ENCODE measurements at regions not wholly inside any gene's neighbourhood (a gene's known extent, or its start where the extent isn't known, plus 50 kb on each side); places are given as distances from the start of the nearest gene placed in this dataset.
A peak's percentile ranks its signal among the peaks of the same experiment; 100 is the strongest.
"Not testable (repeated sequence)": the region's sequence is repeated elsewhere in the genome, so short reads cannot be mapped to it uniquely, and the experiment has no call there.

DNA sequence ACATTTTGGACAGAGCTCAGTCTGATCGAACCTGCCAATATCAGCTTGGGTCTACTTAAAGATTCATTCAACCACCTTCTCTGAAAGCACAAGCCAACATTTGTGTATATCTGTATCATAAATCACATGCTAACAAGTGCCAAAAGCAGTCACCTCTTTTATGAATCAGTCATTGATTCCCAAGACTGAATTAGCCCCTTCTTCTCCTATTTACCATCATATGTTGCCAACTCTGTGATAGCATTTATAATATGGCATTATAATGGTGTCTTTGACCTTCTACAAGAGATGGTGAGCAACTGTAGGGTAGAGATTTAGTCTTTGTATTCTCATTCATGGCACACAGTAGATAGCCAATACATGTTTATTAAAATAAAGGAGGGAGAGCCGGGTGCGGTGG, 61.4 kb downstream of the DDX53 start:
- no peak overlapping the region for H3K27ac ChIP-seq (ENCODE audit: low read depth in 2 of 2, low read length in 1 of 2)
- H3K9me3 ChIP-seq (ENCODE audit: control insufficient read depth in 2 of 2, insufficient read depth in 1 of 2, low read depth in 1 of 2, low read length in 1 of 2) = no peaks in the 10 kb centered on the region
- H3K4me1 ChIP-seq (ENCODE audit: control insufficient read depth in 2 of 2, insufficient read depth in 2 of 2, low read length in 1 of 2) = no peaks in the 10 kb centered on the region
- WGBS, 2 donors = 95 to 98% methylated on average over 3 of the region's 3 CpGs
- H3K4me3 ChIP-seq (ENCODE audit: low read depth in 1 of 2, low read length in 2 of 2) = no peak overlapping the region
- H3K27me3 ChIP-seq (ENCODE audit: control insufficient read depth in 1 of 2, insufficient read depth in 2 of 2, low read length in 2 of 2) = no peaks in the 10 kb centered on the region
- H3K36me3 ChIP-seq (ENCODE audit: control insufficient read depth in 2 of 2, insufficient read depth in 2 of 2, low read length in 1 of 2) = no peaks in the 10 kb centered on the region

DNA sequence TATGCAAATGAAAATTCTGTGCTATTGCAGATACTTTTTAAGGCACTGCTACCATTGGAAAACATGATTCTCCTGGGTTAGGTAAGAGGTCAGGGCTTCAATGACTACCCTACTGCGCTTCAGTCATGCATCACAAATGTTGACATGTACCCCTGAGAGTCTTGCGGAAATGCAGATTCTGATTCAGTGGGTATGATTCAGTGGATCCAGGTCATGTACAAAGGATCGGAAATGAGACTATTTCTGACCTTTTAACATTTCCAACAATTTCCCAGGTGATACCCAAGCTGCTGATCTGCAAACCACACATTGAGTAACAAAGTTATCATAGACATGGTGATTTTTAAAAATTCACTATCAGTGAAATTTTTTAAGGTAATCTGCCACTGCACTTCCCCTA, 62.6 kb downstream of the DDX53 start:
- Histone ChIP-seq H3K27ac (ENCODE audit: low read depth in 2 of 2, low read length in 1 of 2) (no peak overlapping the region), H3K36me3 (ENCODE audit: control insufficient read depth in 2 of 2, insufficient read depth in 2 of 2, low read length in 1 of 2) (no peaks in the 10 kb centered on the region), H3K4me3 (ENCODE audit: low read depth in 1 of 2, low read length in 2 of 2) (no peak overlapping the region), H3K27me3 (ENCODE audit: control insufficient read depth in 1 of 2, insufficient read depth in 2 of 2, low read length in 2 of 2) (no peaks in the 10 kb centered on the region), H3K4me1 (ENCODE audit: control insufficient read depth in 2 of 2, insufficient read depth in 2 of 2, low read length in 1 of 2) (no peaks in the 10 kb centered on the region), H3K9me3 (ENCODE audit: control insufficient read depth in 2 of 2, insufficient read depth in 1 of 2, low read depth in 1 of 2, low read length in 1 of 2) (peaks cover 0 to 3% of the 10 kb centered on the region in 2 donors)
- 80 to 92% methylated on average over 3 of the region's 3 CpGs for WGBS, 2 donors

DNA sequence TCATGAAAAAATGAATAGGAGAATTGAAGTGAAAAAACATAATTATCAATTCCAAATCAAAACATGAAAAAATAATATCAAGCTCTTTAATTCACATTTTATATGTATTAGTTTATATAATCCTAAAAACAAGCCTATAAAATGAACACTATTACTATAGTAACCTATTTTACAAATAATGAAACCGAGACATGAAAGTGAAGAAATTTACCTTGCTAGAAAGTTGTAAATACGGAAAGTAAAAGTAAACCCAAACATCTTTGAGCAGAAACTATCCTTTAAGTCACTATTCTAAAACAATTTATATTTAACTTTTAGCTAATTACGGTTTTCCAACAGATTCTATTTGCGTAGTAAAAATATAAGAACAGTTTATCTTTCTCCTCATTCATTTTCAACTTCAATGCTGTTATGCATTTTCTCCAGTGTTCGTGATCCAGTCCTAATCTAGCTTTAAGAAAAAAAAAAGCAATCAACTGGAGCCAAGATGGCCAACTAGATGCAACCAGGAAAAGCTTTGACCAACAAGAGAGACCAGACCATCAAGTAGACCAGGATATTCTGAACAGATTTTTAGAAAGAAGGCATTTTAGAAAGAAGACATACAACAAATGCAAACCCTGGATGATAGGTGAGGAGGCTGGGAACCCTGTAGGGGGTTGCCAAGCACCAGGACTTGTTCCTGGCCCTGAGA, 67.0 kb downstream of the DDX53 start:
- Histone ChIP-seq H3K27ac (ENCODE audit: low read depth in 2 of 2, low read length in 1 of 2) (no peak overlapping the region), H3K27me3 (ENCODE audit: control insufficient read depth in 1 of 2, insufficient read depth in 2 of 2, low read length in 2 of 2) (no peaks in the 10 kb centered on the region), H3K36me3 (ENCODE audit: control insufficient read depth in 2 of 2, insufficient read depth in 2 of 2, low read length in 1 of 2) (no peaks in the 10 kb centered on the region), H3K4me3 (ENCODE audit: low read depth in 1 of 2, low read length in 2 of 2) (no peak overlapping the region), H3K9me3 (ENCODE audit: control insufficient read depth in 2 of 2, insufficient read depth in 1 of 2, low read depth in 1 of 2, low read length in 1 of 2) (peaks cover 0 to 7% of the 10 kb centered on the region in 2 donors), H3K4me1 (ENCODE audit: control insufficient read depth in 2 of 2, insufficient read depth in 2 of 2, low read length in 1 of 2) (no peaks in the 10 kb centered on the region)
- WGBS, 2 donors = 83 to 89% methylated on average over 5 of the region's 5 CpGs

DNA sequence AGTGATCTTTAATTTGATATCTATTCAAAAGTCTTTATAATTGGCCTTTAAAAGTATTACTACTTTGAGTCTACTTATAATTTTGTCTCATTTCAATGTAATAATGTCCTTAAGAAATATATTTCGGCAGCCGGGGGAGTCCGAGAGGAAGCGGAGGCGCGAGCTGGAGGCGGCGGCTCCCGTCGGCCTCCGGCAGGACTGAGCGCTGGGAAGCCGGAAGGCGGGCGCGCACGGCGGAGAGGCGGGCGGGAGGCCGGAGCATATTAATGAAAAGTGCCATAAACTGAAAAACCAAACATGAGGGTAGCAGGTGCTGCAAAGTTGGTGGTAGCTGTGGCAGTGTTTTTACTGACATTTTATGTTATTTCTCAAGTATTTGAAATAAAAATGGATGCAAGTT, 75.7 kb downstream of the DDX53 start:
- not testable (repeated sequence) for H3K4me1 ChIP-seq (ENCODE audit: control insufficient read depth in 2 of 2, insufficient read depth in 2 of 2, low read length in 1 of 2); H3K27ac ChIP-seq (ENCODE audit: low read depth in 2 of 2, low read length in 1 of 2); H3K9me3 ChIP-seq (ENCODE audit: control insufficient read depth in 2 of 2, insufficient read depth in 1 of 2, low read depth in 1 of 2, low read length in 1 of 2); H3K27me3 ChIP-seq (ENCODE audit: control insufficient read depth in 1 of 2, insufficient read depth in 2 of 2, low read length in 2 of 2); H3K36me3 ChIP-seq (ENCODE audit: control insufficient read depth in 2 of 2, insufficient read depth in 2 of 2, low read length in 1 of 2)
- 96 to 98% methylated on average over 21 of the region's 21 CpGs for WGBS, 2 donors
- peak overlapping the region in 1 of 2 donors; percentile 33 for H3K4me3 ChIP-seq (ENCODE audit: low read depth in 1 of 2, low read length in 2 of 2)

DNA sequence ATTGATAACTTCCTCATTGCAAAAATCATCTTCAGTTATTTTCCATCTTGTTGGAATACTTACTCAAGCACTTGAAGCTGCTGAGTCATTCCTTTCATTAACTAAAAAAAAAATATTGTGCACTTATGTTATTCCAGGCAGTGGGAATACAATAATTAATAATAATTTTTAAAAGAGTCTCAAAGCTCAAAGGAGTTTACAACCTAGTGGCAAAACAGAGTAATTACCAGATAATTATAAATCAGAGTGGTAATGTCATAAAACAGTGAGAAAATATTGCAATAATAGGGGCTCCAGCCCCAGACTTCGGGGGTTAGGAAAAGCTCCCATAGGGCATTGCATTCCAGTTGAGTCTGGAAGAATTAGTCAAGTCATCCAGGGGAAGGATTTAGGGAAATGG, 79.6 kb downstream of the DDX53 start:
- Histone ChIP-seq H3K4me3 (ENCODE audit: low read depth in 1 of 2, low read length in 2 of 2) (no peak overlapping the region), H3K27me3 (ENCODE audit: control insufficient read depth in 1 of 2, insufficient read depth in 2 of 2, low read length in 2 of 2) (no peaks in the 10 kb centered on the region), H3K36me3 (ENCODE audit: control insufficient read depth in 2 of 2, insufficient read depth in 2 of 2, low read length in 1 of 2) (no peaks in the 10 kb centered on the region), H3K27ac (ENCODE audit: low read depth in 2 of 2, low read length in 1 of 2) (no peak overlapping the region), H3K9me3 (ENCODE audit: control insufficient read depth in 2 of 2, insufficient read depth in 1 of 2, low read depth in 1 of 2, low read length in 1 of 2) (no peaks in the 10 kb centered on the region), H3K4me1 (ENCODE audit: control insufficient read depth in 2 of 2, insufficient read depth in 2 of 2, low read length in 1 of 2) (no peaks in the 10 kb centered on the region)
- WGBS, 2 donors = 85 to 86% methylated on average over 1 of the region's 1 CpG

DNA sequence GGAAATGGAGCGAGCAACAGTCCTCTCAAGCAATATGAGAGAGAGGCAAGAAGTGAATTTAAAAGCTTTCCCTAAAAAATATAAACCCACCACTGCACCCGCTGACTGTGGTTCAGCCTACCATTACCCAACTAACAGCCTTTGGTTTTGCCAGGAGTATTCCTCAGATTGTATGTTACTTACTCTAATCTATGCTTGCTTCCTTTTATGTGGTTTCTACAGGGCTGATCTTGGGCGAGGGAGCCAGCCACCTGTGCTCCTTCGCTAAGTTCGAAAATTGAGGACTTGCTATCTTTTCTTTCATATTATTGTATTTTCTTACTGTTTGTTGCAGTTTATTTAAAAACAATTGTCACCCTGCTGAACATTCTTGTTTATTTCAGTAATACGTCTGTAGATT, 101.1 kb downstream of the DDX53 start:
- Histone ChIP-seq H3K4me1 (ENCODE audit: control insufficient read depth in 2 of 2, insufficient read depth in 2 of 2, low read length in 1 of 2) (no peaks in the 10 kb centered on the region), H3K27ac (ENCODE audit: low read depth in 2 of 2, low read length in 1 of 2) (no peak overlapping the region), H3K9me3 (ENCODE audit: control insufficient read depth in 2 of 2, insufficient read depth in 1 of 2, low read depth in 1 of 2, low read length in 1 of 2) (no peaks in the 10 kb centered on the region), H3K4me3 (ENCODE audit: low read depth in 1 of 2, low read length in 2 of 2) (no peak overlapping the region), H3K27me3 (ENCODE audit: control insufficient read depth in 1 of 2, insufficient read depth in 2 of 2, low read length in 2 of 2) (no peaks in the 10 kb centered on the region), H3K36me3 (ENCODE audit: control insufficient read depth in 2 of 2, insufficient read depth in 2 of 2, low read length in 1 of 2) (no peaks in the 10 kb centered on the region)
- WGBS, 2 donors = 79 to 91% methylated on average over 6 of the region's 6 CpGs

DNA sequence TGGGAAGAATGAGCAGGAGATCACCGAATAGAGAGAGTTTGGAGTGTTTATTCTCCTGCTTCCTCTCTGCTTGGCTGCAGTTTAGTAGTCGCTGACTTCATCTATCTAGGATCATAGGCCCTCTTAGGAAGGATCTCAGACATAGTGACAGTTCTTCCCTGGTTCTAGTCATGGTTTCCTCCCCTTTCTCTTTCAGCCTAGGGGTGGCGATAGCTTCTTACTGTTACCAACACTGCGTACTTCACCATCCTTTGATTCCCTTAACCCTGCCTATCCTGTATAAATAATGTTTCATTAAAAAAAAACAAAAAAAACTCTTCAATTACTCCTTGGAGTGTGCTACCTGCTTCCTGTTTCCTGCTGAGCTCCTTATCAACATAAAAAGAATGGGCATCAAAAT, 103.8 kb downstream of the DDX53 start:
- no peaks in the 10 kb centered on the region for H3K9me3 ChIP-seq (ENCODE audit: control insufficient read depth in 2 of 2, insufficient read depth in 1 of 2, low read depth in 1 of 2, low read length in 1 of 2)
- no peaks in the 10 kb centered on the region for H3K27me3 ChIP-seq (ENCODE audit: control insufficient read depth in 1 of 2, insufficient read depth in 2 of 2, low read length in 2 of 2)
- 69 to 75% methylated on average over 4 of the region's 4 CpGs for WGBS, 2 donors
- H3K4me3 ChIP-seq (ENCODE audit: low read depth in 1 of 2, low read length in 2 of 2) = no peak overlapping the region
- no peaks in the 10 kb centered on the region for H3K4me1 ChIP-seq (ENCODE audit: control insufficient read depth in 2 of 2, insufficient read depth in 2 of 2, low read length in 1 of 2)
- H3K27ac ChIP-seq (ENCODE audit: low read depth in 2 of 2, low read length in 1 of 2) = no peak overlapping the region
- no peaks in the 10 kb centered on the region for H3K36me3 ChIP-seq (ENCODE audit: control insufficient read depth in 2 of 2, insufficient read depth in 2 of 2, low read length in 1 of 2)

DNA sequence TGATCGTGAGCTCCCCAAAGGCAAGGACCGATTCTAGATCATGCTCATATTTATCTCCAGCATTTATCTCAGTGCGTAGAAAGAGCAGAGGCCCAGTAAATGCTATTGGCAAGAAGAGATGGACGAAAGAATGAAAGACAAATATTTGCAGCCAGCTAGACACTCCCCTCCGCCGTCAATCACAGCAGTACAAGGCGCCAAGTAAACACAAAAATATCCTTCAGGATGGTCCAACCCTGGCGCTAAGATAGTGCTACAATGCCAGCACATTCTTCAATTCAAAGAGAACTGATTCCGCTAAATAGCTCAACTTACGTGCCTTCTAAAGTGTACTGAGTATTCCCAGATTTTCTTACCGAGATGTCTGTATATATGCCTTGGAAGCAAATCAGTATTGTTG, 114.5 kb downstream of the DDX53 start:
- H3K27ac ChIP-seq (ENCODE audit: low read depth in 2 of 2, low read length in 1 of 2) = no peak overlapping the region
- WGBS, 2 donors = 75 to 82% methylated on average over 11 of the region's 11 CpGs
- no peaks in the 10 kb centered on the region for H3K36me3 ChIP-seq (ENCODE audit: control insufficient read depth in 2 of 2, insufficient read depth in 2 of 2, low read length in 1 of 2)
- H3K9me3 ChIP-seq (ENCODE audit: control insufficient read depth in 2 of 2, insufficient read depth in 1 of 2, low read depth in 1 of 2, low read length in 1 of 2) = no peaks in the 10 kb centered on the region
- no peaks in the 10 kb centered on the region for H3K4me1 ChIP-seq (ENCODE audit: control insufficient read depth in 2 of 2, insufficient read depth in 2 of 2, low read length in 1 of 2)
- no peaks in the 10 kb centered on the region for H3K27me3 ChIP-seq (ENCODE audit: control insufficient read depth in 1 of 2, insufficient read depth in 2 of 2, low read length in 2 of 2)
- H3K4me3 ChIP-seq (ENCODE audit: low read depth in 1 of 2, low read length in 2 of 2) = no peak overlapping the region

DNA sequence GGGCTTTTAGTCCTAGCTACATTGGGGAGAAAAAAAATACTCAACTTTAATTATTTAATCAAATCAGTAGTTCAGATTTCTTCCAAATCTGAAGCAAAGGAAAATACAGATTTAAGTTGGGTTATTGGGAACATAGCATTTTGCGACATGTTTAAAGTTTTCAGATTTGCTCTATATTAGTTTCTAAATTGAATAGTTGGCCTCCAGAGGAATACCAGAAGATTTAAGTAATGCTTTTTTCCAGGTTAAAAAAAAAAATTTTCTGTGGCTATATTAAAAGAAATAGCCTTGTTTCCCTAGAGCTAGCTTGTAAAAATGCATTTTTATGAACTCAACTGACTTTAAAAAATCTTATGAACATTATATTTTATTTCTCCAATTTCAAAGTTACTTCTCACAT, 115.9 kb downstream of the DDX53 start:
- Histone ChIP-seq H3K36me3 (ENCODE audit: control insufficient read depth in 2 of 2, insufficient read depth in 2 of 2, low read length in 1 of 2) (no peaks in the 10 kb centered on the region), H3K4me3 (ENCODE audit: low read depth in 1 of 2, low read length in 2 of 2) (no peak overlapping the region), H3K4me1 (ENCODE audit: control insufficient read depth in 2 of 2, insufficient read depth in 2 of 2, low read length in 1 of 2) (no peaks in the 10 kb centered on the region), H3K27me3 (ENCODE audit: control insufficient read depth in 1 of 2, insufficient read depth in 2 of 2, low read length in 2 of 2) (no peaks in the 10 kb centered on the region), H3K27ac (ENCODE audit: low read depth in 2 of 2, low read length in 1 of 2) (no peak overlapping the region), H3K9me3 (ENCODE audit: control insufficient read depth in 2 of 2, insufficient read depth in 1 of 2, low read depth in 1 of 2, low read length in 1 of 2) (no peaks in the 10 kb centered on the region)
- WGBS, 2 donors = 93 to 98% methylated on average over 1 of the region's 1 CpG

DNA sequence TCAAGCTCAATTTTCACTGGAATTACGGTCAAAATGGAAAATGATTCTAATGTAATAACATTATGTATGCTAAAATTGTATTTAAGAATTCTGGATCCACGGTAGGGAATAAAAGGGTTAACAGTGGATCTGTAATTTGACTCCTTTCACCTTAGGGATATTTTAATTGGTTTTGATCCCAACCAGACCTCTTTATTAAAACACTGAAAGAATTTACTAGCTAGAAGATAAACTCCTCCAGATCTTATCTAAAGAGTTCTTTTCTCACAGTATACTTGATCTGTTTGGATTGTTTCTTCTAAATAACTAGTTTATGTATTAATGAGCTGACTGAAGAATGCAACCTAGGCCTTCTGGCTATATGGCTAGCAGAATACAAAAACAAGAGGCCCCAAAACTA, 118.4 kb downstream of the DDX53 start:
- Histone ChIP-seq H3K27me3 (ENCODE audit: control insufficient read depth in 1 of 2, insufficient read depth in 2 of 2, low read length in 2 of 2) (no peaks in the 10 kb centered on the region), H3K4me1 (ENCODE audit: control insufficient read depth in 2 of 2, insufficient read depth in 2 of 2, low read length in 1 of 2) (no peaks in the 10 kb centered on the region), H3K4me3 (ENCODE audit: low read depth in 1 of 2, low read length in 2 of 2) (no peak overlapping the region), H3K9me3 (ENCODE audit: control insufficient read depth in 2 of 2, insufficient read depth in 1 of 2, low read depth in 1 of 2, low read length in 1 of 2) (no peaks in the 10 kb centered on the region), H3K36me3 (ENCODE audit: control insufficient read depth in 2 of 2, insufficient read depth in 2 of 2, low read length in 1 of 2) (no peaks in the 10 kb centered on the region), H3K27ac (ENCODE audit: low read depth in 2 of 2, low read length in 1 of 2) (no peak overlapping the region)
- WGBS, 2 donors = 80 to 81% methylated on average over 2 of the region's 2 CpGs
